GM19324 (cell line): ENCODE measurements at regions not wholly inside any gene's neighbourhood (a gene's known extent, or its start where the extent isn't known, plus 50 kb on each side); places are given as distances from the start of the nearest gene placed in this dataset.
"Not testable (repeated sequence)": the region's sequence is repeated elsewhere in the genome, so short reads cannot be mapped to it uniquely, and the experiment has no call there.

Experiments used
- ATAC-seq: cut with Tn5 transposase; IDR thresholded peaks from one replicate; pipeline ENCODE4 v1.9.1; 2021; ENCODE audit warnings: mild to moderate bottlenecking, moderate library complexity; ENCODE audit not compliant: unreplicated experiment, low FRiP score

DNA sequence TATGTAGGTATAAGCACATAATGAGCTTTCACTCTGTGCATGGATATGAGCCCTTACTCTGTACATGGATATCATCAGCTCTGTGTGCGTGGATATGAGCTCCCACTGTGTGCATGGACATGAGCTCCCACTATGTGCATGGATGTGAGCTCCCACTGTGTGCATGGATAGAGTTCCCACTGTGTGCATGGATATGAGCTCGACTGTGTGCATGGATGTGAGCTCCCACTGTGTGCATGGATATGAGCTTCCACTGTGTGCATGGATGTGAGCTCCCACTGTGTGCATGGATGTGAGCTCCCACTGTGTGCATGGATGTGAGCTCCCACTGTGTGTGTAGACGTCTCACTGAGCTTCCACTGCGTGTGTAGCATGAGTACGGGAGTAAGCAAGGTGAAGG is 149.3 kb upstream of the ALKAL2 start:
- ATAC-seq = no peak

DNA sequence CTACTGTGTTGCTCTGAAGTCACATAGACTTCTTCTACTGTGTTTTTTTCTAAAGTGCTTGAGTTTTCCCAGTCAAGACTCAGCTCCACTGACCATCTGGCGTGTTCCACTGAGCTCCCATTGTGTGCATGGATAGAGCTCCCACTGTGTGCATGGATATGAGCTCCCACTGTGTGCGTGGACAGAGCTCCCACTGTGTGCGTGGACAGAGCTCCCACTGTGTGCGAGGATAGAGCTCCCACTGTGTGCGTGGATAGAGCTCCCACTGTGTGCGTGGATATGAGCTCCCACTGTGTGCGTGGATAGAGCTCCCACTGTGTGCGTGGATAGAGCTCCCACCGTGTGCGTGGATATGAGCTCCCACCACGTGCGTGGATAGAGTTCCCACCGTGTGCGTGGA is 148.3 kb upstream of the ALKAL2 start:
- ATAC-seq = no peak

DNA sequence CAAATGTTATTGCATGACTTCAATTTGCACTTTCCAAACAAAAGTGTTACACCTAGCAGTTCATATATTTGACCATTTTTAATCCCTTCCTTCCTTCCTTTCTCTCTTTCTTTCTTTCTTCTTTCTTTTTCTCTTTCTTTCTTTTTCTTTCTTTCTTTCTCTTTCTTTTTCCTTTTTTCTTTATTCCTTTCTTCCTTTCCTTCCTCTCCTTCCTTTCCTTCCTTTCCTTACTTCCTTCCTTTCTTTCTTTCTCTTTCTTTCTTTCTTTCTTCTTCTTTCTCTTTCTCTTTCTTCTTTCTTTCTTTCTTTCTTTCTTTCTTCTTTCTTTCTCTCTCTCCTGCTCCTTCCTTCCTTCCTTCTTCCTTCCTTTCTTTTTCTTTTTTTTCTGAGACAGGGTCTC is 146.7 kb upstream of the ALKAL2 start:
- ATAC-seq = no peak

DNA sequence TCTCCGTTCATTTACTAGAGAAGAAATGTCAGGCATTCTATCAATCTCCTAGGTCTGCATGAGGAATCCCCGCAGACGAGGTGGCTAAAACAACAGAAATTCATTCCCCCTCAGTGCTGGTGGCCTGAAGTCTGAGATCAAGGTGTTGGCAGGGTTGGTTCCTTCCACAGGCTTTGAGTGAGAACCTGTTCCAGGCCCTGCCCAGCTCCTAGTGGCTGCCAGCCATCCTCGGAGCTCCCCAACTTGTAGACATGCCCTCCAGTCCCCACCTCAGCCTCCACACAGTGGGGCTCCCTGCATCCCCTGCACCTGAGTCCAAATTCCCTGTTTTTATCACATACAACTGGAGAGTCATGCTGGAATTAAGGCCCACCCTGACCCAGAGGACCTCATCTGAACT is 145.3 kb upstream of the ALKAL2 start:
- no peak for ATAC-seq

DNA sequence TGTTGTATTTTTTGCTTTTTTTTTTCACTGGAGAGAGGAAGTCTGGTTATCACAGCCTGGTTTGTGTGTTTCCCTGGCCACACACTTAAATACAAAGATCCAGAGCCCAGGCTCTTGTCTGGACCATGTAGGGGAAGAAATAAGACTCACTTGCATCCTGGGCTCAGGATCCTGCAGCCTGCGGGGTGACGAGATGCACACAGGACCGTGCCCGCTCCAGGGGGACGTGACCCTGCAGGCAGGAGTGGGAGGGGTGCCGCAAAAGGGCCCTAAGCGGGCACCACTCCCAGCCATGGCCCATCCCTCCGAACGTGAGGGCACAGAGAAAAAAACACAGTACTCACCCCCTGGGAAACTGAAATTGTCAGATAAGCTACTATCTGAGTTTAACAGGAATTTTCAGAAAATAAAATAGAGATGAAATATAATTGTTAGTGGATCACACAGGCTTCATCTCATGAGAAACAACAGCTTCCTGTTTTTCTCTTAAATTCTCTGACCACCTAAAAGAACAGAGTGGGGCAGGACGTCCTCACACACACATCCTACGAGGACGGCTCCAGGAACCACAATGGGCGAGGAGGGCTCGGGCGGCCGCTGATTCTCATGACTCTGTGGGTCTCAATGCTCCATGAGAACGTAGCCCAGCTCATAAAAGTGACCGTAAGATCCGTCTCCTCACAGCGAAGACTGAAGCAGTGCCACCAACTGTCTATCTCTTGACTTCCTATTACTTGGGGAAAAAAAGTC is 142.6 kb upstream of the ALKAL2 start:
- ATAC-seq = no peak

DNA sequence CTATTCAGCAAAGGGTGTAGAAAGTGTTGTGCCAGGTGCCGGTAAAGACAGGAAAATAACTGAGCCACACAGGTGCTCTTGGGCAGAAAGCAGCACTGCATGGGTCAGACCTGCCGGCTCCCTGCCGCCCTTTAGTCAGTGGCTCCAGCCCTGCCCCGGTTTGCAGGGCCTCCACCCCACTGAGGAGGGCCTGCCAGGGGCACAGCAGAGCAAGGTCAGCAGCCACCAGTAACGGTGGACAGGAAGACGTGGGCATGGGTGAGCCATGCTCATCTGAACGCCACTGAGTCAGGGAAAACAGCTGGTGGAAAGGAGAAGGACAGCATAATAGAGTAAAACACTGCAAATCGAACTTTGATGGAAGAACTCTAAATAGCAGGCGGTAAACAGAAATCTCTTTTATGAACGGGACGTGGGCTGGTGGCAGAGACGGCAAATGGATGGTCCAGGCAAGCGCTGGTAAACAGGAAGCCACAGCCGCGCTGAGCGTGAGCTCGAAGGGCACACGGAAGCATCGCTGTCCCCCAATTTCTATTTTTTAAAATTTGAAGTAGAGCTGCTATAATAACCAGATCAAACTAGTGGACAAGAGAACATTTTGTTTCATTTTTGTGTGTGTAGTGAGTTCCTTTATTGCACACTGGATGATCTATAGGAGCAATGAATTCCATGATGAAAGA is 141.8 kb upstream of the ALKAL2 start:
- ATAC-seq = no peak

DNA sequence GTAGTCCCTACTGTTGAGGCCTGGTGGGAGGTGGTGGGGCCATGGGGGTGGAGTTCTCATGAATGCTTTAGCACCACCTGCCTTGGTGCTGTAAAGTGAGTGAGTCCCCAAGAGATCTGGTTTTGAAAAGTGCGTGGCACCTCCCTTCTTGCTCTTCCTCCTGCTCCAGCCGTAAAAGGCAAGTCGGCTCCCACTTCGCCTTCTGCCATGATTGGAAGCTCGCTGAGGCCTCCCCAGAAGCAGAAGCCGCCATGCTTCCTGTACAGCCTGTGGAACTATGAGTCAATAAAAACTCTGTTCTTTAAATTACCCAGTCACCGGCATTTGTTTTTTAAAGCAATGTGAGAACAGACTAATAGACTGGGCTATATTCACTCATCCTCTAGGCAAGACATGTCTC is 141.3 kb upstream of the ALKAL2 start:
- ATAC-seq = no peak

DNA sequence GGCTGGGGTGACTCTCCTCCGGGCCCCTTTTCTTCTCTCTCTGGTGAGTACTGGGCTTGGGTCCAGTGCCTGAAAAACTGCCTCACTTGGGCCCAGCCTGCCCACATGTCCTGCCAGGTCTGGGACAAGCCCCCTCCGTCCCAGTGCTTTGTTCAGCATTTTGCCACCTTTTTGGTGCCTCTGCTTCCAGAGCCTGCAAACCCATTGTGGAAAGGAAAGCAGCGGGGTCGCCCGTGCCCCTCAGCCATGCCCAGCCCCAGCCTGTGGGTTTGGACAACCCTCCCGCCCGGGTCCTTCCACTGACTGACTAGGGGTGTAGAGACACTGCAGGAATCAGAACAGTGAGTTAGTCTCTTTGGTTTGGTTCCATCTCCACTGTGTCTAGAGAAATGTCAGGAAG is 140.7 kb upstream of the ALKAL2 start:
- ATAC-seq = no peak

DNA sequence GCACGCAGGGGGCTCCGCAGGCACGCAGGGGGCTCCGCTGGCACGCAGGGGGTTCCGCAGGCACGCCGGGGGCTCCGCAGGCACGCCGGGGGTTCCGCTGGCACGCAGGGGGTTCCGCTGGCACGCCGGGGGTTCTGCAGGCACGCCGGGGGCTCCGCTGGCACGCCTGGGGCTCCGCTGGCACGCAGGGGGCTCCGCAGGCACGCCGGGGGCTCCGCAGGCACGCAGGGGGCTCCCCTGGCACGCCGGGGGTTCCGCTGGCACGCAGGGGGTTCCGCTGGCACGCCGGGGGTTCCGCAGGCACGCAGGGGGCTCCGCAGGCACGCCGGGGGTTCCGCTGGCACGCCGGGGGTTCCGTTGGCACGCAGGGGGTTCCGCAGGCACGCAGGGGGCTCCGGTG is 138.8 kb upstream of the ALKAL2 start:
- not testable (repeated sequence) for ATAC-seq

DNA sequence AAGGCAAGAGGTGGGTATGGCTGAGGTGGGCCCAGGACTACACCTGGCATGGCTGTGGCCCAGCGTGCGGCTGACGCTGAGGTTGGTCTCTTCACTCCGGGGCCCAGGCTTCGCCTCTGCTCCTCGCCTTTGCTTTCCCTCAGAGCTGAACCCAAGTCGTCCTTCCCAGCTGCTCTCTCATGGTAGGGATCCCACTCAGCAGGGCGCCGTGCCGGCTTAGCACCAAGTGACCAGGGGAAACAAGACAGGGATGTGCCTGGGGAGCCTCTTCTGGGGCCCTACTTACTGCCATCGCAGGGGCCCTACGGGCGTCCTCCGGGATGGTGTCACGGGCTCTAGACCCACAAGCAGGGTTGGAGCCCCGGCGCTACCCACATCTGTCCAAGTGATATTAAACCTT is 138.1 kb upstream of the ALKAL2 start:
- no peak for ATAC-seq

DNA sequence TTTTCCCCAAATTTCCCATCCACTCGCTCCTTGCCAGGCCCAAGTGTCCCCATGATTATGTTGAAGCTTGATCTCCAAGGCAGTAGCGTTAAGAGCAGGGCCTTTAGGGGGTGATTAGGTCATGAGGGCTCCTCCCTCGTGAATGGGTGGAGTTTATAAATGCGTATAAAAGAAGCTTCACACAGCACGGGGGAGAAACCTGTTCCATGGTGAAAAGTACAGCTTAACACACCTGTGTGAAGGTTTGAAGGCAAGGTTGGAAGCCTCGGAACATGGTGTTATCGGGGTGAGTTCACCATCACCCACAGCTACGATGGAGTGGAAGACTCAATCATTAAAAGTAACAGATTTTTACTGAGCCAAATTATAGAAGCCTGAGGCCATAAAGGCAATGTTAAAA is 137.4 kb upstream of the ALKAL2 start:
- ATAC-seq = no peak

DNA sequence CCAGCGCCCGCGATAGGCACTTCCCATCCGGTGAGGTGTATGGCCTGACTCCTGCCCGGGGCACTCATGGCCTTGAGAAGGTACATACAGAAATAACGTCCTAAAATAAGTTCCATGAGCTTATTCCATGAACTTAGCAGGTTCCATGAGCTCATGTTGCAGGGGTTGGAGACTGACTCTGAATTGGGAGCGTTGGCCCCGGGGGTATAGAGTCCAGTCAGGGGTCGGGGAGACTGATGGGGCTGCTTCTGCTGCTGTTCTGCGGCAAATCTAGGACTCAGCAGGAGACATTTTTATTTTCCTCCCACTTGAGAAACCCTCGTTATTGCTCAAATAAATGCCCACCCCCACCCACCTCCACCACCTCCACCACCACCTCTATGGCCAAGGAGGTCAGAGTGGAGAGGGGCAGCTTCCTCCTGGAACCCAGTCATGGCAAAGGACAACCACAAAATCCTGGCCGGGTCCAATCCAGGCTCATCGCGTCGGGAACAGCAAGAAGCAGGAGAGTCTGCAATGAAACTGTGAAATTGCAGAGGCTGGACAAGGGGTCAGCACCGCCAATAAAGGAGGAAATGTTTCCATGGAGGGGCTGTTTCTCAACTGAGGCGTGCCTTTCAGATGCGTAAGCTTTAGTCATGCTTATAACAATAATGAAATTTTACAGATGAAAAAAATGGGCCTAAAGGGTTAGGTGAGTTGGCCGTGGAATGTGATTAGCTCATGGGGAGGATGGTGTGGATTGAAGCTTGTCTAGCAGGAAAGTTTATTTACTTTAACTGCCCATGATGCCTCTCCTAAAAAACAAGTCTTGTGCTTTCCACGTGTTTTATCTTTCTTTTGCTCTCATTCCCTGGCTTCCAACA is 136.6 kb upstream of the ALKAL2 start:
- ATAC-seq = no peak

DNA sequence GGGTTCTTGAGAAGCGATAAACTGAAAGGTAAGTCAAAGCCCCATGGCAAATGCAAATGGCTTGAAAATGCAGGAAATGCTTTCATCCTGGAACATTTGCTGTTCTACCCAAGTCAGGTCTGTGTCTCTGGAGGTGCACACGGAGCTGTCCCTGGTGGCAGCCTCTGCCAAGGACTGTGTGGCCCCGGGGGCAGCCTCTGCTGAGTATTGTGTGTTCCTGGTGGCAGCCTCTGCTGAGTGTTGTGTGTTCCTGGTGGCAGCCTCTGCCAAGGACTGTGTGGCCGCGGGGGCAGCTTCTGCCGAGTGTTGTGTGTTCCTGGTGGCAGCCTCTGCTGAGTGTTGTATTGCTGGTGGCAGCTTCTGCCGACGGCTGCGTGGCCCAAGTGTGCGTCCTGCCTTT is 135.6 kb upstream of the ALKAL2 start:
- ATAC-seq = no peak

DNA sequence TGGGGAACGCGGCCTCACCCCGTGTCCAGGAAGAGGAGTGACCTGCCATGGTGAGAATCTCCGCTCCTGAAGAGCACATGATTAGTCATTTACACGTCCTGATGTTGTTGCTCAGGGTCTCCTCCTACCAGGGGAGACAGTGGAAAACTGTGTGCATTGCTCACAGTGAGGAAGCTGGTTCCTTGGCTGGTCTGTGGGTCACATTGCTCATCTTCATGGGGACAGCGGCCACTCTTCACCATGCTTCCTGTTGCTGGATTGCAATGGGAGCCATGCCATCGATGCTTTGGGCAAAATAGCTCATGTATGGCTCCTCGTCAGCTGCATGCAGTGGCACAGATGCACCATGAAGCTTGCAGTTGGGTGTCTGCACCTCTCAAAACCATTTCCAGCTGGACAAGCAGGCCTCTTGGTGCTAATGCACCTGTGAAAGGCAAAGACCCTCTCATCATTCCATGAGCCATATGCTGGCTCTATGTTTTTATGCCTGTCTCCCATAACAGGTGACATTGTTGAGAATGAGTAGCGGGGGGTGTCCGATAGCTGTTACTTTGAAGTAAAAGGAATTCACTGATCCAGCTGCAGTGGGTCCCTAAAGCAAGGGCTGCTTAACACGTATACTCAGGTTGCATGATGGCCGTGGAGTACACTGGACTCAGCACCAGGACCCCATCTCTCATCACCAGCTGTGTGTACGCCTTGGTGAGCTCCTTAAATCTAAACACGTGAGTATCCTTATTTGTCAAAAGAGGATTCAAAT is 135.0 kb upstream of the ALKAL2 start:
- ATAC-seq = no peak

DNA sequence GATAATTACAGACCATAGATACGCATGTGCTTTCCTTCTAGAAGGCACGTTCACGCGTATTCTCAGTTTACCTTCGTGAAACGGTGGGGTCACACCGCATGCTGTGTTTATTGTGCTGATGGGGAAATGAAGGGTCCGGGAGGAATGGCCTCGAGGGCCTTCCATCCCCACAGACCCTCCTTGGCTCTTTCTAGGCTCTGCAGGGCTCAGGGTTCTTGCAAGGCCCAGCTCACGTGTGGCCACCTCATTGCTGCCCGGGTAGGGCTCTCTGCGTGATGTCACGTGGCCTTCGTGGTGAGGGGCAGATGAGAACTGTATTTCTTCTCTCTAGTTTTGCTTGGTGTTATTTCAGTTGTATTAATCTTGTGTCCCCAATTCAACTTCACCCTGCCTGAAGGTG is 133.5 kb upstream of the ALKAL2 start:
- no peak for ATAC-seq

DNA sequence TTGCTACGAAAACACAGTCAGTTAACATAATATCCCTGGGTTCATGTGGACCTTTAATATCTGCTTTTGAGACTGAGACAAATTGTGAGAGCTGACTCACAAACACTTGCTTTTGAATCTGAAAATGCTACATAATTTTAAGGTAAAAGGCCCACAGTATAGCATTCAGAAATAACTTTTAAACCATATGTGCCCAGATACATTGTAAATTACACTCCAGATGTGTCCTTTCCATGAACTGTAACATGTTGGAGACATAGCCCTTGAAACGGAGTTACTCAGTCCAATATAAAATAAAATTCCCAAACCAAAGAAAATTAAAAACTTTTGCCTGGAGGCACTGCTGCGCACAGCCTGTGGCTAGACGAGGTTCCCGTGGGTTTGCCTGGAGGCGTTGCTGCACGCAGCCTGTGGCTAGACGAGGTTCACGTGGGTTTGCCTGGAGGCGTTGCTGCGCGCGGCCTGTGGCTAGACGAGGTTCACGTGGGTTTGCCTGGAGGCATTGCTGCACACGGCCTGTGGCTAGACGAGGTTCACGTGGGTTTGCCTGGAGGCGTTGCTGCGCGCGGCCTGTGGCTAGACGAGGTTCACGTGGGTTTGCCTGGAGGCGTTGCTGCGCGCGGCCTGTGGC is 131.9 kb upstream of the ALKAL2 start:
- ATAC-seq = no peak

DNA sequence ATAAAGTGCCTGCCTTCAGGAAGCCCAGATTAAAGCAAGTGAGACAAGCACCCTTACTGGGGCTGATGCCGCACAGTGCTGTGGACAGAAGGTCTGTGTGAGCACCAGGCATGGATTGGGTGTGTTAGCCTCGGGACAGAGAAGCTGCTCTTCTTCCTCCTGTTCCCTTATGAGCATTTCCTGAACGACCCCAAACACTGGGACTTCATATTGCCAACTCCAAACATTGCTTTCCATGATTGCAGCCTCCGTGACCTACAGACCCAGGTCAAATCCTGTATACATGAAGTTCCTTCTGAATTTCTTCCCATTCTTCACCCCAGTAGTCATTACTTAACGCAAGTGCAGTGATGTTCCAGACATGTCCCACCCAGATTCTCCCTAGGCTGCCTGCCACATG is 129.8 kb upstream of the ALKAL2 start:
- no peak for ATAC-seq

DNA sequence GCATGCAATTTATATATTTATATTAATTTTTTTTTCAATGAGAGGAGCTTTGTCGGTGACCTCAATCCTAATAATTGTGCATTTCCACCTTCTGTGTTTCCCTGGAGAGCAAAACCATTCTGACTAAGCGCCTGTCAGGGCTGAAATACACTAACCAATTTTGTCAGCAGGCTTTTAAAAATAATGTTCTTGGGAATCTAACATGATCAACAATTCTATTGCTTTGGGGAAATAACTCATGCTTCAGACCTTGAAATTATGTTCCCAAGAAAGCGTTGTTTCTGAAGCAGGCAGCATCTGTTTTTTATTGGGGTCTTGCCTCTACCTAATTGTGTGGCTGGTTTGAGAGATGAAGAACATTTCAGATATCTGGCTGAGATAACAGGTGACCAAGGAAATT is 129.1 kb upstream of the ALKAL2 start:
- no peak for ATAC-seq

DNA sequence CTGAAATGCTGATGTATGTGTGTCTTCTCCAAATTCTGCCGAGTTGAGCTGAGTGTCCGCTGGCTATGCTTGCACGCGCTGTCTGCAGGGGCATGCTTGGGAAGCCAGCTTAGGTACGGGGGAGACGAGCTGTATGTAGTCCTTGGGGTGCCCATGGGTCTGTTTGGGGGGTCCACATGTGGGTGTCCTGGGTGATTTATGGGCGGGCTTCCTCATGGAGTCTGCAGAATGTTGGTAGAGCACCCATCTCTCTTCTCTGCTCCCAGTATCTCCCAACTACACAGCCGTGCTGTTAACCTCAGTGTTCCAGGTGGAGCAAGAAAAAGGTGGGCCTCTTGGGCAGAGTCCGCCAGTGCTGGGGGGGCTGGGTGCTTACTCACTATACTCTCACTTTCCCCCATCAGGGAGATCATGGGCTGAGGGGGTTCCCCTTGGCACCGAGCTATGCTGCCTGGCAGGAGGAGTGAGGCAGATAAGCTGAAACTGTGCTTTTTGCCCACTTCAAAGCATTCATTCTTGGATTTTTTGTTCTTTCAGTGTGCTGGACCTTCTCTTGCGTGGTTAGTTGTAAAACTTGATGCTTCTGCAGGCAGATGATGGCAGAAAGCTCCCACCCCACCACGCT is 128.2 kb upstream of the ALKAL2 start:
- no peak for ATAC-seq

DNA sequence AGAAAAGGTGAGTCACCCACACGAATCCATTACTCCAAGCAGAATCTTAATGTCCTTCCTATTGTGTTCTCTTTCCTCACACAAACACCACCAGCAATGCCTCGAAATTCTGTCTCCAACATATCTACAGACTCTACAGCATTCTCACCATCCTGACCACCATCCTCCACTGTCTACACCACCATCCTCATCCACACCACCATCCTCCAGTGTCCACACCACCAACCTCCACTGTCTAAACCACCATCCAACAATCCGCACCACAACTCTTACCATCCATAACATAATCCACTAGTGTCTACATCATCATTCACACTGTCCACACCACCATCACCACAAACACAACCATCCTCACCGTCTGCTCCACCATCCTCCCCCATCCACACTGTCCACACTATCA is 121.6 kb upstream of the ALKAL2 start:
- no peak for ATAC-seq
